Stimulated activated CD8-positive, alpha-beta memory T cell treated with anti-CD3 and anti-CD28 coated beads, Interleukin-15, amount 100 ng/mL, for 1 hour (primary cell): ENCODE measurements at regions not wholly inside any gene's neighbourhood (a gene's known extent, or its start where the extent isn't known, plus 50 kb on each side); places are given as distances from the start of the nearest gene placed in this dataset.

ENCODE experiments used
- DNase-seq: peaks from one replicate; pipeline ENCODE4 v3.0.0-alpha.2; 2020; ENCODE audit warnings: low read depth

DNA sequence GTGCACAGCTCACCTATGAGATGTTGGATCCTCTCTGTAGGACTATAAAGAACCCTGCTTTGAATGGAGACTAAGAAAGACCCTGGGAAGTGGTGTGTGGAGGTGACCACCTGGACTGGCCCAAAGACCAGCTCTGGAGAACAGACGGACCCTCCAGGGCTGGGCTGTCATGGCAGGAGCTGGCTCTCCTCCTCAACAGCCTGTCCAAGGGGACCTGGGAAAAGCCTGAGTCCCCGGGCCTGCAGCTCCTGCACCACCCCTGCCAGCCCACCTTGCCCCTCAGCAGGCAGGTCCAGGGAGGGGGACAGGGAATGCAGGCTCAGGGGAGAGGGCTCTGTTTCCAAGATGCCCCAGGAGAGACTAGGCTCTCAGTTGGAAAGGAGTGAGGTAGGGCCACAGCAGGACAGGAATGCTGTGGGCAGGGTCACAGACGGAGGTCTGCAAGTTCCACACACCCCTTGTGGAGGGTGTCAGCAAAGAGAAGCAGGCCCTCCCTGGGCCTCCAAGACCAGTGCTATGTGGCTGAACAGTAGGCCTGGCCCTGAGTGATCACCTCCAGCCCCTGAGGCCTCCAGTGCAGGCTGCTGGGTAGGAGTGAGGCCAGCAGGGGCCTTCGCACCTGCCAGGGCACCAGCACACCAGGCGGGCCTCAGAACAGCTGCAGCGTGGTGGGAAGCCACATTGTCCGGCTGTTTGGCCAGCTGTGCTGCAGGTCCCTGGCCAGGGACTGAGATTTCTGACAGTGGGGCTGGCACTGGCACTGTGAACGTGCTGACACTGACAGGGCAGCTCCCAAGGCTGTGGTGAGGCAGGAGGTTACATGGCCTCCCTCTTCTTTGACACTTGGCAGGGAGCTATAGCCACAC lies 86.4 kb upstream of the OTOS start:
- DNase-seq, result no peak

- no peak for DNase-seq
These were observed 87.3 kb upstream of the OTOS start for GRCh38 chr2:240227538-240228428.

DNA sequence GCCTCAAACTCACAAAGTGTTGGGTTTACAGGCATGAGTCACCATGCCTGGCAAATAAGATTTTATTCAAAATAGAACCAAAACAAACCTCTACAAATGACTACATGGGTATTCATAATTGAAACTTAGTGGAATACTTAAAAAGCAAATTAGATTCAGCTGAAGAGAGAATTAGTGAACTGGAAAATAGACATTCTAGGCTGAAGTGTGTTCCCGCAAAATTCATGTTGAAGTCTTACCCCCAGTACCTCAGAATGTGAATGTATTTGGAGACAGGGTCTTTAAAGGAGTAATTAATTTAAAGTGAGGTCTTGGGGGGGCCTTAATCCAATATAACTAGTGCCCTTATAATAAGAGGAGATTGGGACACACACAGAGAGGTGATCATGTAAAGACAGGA lies 88.5 kb upstream of the OTOS start:
- no peak for DNase-seq

DNA sequence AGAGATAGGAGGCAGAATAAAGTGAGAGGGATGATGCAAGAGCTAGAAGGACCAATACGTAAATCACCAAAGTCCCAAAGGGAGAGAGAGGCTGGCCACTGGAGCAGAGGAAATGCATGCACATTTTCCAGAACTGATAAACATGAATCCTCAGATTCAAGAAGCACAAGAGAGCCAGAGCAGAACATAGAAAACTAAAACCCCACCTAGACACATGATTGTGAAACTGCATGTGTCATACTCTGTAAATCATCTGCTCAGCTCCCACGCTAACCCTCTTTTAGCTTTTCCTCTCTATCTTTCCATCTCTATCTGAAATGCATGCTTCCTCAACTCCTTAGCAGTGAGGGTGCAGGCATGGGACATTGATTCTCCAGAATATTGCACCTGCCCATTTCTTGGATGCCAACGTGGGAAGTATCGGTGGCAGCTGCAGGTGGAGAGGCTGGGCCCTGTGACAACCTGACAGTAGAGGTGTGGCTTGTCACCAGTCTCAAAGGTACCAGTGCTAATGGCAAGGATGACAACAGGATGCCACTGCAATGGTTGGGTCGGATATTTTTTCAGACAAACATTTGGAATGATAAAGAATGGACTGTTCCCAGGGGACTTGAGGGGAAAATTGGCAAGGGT lies 89.3 kb upstream of the OTOS start:
- no peak for DNase-seq

GRCh38 chr2:240230291-240230931 lies 90.0 kb upstream of the OTOS start:
- no peak for DNase-seq

DNA sequence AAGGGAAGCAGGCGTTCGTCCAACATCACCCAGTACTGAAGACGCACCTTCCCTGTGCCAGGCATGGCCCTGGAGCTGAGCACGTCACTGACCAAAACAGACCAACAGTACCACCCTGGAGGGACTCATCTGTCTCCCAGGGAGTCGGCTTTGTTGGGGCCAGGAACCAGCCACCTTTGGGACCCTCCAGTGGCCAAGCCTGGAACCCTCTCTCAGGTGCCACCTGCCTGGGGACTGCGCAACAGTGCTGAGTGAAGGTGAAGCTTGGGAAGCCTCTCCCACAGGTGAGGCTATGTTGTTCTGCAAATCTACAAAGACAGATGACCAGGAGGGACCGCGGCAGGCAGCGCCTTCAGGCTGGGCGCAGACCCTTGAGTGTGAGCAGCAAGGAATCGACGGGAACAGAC lies 91.4 kb upstream of the OTOS start:
- DNase-seq, result no peak

DNA sequence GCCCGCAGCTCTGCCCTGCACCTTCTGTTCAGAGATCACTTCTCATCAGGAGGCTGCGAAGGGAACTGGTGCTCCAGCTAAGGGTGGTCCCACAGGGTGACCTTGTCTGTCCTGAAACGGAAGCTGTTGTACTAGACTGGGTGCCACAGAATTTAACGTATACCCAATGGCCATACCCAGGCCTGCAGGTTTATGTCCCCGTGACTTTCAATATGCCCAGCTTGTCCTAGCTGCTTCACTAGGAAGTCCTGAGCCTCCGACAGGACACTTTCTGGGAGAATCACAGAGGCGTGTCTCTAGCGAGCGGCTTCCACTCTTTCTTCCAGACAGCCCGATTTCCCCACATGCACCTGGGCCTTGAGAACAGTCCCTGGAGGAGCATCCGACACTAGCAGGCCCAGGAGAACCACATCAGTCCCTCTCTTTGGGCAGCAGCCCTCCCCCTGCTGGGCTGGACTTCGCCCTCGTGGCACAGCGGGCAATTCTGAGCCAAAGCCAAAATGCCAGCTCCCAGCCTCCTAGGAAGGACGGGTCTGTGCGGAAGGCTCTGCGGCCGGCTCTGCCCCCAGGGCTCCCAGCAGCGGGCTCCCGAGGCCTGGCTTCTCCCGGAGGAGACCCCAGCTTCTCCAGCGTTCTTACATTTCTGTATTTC lies 91.9 kb upstream of the OTOS start:
- DNase-seq, result no peak

DNA sequence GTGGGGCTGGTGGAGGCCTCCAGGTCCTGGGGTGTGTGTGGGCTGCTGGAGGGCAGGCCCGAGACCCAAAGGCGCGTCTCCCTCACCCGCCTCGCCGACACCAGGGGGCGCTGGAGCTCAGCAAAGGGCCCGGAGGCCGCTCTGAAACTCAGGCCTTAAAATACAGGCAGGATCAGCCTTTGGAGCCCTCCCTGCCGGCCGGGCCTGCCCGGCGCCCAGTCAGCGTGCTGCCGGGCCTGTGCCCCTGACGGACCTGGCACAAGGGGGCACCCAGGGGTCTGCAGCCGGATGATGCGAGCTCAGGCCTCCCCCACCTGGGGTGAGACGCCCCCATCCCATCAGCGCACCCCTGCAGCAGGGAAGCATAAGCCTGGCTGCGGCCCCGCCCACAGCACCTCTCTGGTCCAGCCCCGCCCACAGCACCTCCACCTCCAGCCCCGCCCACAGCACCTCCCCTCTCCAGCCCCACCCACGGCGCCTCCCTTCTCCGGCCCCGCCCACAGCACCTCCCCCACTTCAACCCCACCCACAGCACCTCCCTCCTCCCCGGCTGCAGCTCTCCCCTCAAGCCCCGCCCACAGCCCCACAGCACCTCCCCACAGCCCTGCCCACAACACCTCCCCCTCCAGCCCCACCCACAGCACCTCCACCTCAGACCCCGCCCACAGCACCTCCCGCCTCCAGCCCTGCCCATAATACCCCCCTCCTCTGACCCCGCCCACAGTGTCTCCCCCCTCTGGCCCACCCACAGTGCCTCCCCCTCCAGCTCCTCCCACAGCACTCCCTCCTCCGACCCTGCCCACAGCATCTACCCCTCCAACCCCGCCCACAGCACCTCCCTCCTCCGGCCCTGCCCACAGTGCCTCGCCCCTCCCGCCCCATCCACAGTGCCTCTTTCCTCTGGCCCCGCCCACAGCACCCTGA lies 92.8 kb upstream of the OTOS start:
- peak; percentile 45 for DNase-seq

DNA sequence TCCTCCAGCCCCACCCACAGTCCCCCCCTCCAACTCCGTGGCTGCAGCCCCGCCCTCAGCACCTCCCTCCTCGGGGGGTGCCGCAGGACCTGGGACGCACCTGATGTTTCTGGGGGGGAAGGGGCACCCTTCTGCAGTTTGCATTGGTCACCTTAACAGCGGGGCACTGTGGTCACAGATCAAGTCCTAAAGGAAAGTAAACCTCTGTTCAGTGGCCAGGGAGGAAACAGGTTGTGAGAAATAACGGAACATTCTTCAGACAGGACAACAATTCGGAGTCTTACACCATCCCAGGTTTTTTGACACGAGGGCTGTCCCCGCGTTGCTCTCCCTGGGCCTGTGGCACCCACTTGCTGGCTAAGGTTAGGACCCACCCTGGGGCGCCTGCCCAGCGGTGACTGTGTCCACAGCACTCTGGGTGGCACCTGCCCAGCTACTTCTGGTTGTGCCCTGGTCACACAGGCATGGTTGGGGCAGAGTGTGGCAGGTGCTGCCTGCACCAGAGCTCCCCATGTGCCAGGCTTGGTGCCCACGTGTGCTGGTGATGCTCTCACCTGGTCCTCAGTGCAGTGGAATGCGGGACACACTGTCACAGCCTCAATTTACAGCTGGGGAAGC lies 93.5 kb upstream of the OTOS start:
- no peak for DNase-seq

- no peak for DNase-seq
These were observed 94.1 kb upstream of the OTOS start for GRCh38 chr2:240234503-240234951.

- DNase-seq, result no peak
These were observed 94.8 kb upstream of the OTOS start for GRCh38 chr2:240235149-240235803.

DNA sequence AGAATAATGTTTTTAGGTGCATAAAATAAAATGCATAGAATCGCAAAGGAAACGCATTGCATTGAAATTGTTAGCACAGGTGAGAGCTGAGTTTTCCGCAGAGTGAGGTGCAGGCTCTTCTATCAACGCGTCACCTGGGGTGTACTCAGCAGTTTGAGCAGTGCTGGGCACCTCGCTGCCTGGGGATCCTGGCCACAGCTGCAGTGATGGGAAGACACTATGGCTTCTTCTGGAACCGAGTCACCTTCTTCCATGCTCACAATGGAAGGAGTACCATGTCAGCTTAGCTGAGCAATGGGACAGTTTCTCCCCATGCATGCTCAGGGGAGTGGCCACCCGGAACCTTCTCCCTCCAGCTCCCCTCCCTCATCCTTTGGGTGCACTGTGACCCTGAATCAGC lies 95.4 kb upstream of the OTOS start:
- no peak for DNase-seq

DNA sequence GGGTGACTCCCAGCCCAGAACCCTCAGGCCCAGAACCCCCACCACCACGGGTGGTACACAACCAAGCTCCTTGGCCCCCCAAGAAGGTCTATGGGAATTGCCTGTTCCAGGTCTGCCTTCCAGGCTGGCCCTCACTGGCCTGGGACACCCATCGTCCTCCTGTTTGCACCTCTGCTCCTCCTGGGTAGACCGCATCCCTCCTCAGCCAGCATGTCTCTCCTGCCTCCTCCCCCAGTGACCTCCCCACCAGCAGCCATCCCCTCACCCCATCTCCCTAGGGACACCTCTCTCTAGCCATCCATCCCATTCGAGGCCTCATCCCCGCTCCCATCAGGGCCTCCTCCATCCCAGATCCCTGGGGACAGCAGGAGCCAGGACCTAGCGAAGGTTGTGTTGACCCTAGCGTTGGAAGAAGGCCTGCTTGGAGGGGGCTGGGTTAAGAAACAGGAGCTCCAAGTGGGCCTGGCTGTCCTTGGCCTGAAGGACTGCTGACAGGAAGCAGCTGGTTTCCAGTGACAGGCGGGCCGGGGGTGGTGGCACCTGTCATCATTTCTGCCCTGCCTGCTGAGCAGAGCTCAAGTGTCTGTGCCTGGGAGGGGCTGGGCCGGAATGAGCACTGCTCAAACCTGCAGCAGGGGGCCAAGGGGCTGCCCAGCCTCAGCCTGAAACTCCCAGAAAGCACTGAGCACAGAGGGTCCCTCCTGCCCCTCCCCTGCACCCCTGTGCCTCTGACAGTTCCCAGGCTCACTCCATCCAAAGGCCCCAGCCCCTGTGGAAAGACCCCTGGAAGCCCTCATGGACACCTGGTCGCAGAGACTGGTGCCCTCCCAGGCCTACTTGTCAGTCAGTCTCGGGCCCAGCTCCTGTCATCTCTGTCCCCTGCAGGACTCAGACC lies 96.0 kb upstream of the OTOS start:
- no peak for DNase-seq

DNA sequence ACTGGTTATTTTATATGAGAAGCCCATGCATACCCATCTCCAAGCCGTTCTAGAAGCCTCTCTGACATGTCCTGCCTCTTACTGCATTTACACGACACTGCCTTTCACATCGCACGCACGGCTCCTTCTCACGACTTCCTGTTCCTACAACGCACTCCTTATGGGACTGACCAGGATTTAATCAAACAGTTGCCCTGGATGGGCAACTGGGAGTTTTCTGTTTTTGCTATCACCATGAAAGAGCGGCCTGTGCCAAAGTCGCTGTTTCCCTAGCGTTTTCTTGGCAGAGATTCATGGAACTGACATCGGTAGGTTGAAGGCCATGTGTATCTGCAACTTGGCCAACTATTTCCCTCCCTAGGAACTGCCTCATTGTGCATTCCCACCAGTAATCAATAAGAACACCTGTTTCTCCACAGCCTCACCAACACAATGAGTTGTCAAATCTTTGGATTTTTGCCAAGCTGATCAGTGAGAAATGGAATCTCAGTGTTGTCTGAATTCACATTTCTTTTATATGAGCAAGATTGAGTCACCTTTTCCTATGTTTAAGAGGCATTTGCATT lies 97.2 kb upstream of the OTOS start:
- no peak for DNase-seq

- no peak for DNase-seq
These were observed 97.7 kb upstream of the OTOS start for GRCh38 chr2:240238201-240238600.

DNA sequence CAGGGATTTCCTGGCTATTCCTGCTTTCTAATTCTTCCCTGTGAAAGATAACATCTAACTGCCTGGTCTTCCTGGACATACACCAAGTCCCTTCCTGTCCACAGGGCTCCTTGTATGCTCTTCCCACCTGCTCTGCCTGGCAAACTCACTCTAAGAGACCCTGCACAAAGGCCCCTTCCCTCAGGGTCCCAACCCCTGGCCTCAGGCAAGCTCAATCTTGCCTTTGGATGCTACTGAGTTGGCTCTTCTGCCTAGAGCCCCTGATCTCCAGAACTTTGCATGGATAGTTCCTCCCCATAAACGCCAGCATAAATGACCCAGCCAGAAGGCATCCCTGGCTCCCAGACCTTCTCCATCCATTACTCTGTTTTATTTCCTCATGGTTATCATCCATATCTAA lies 98.3 kb upstream of the OTOS start:
- DNase-seq, result no peak

DNA sequence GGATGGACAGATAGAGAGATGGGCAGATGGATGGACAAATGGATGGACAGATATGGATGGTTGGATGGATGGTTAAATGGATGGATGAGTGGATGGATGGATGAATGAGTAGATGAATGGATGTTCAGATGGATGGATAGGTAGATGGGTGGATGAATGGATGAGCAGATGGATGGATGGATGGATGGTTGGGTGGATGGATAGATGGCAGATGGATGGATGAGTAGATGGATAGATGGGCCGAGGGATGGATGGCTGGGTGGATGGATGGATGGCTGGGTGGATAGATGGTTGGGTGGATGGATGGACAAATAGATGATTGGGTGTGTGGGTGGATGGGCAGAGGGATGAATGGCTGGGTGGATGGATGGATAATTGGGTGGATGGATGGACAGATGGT lies 98.9 kb upstream of the OTOS start:
- DNase-seq, result no peak
